ENCODE measurements at regions not wholly inside any gene's neighbourhood (a gene's known extent, or its start where the extent isn't known, plus 50 kb on each side); places are given as distances from the start of the nearest gene placed in this dataset.

- DNase-seq (ENCODE audit: low spot score): no peak
Observed at GRCh38 chr21:21722731-21723130, 724.5 kb downstream of the NCAM2 start.

GRCh38 chr21:21730512-21730911 lies 732.3 kb downstream of the NCAM2 start:
- no peak for DNase-seq (ENCODE audit: low spot score)

- no peak for DNase-seq (ENCODE audit: low spot score)
Observed at GRCh38 chr21:21731626-21732025, 733.4 kb downstream of the NCAM2 start.

GRCh38 chr21:21734088-21734487 lies 735.9 kb downstream of the NCAM2 start:
- DNase-seq (ENCODE audit: low spot score): no peak

- no peak for DNase-seq (ENCODE audit: low spot score)
Observed at GRCh38 chr21:21737186-21737585, 739.0 kb downstream of the NCAM2 start.

GRCh38 chr21:21740207-21740606 lies 742.0 kb downstream of the NCAM2 start:
- no peak for DNase-seq (ENCODE audit: low spot score)

- no peak for DNase-seq (ENCODE audit: low spot score)
Observed at GRCh38 chr21:21750124-21750825, 752.1 kb downstream of the NCAM2 start.

GRCh38 chr21:21751286-21751685 lies 753.1 kb downstream of the NCAM2 start:
- DNase-seq (ENCODE audit: low spot score): no peak

GRCh38 chr21:21762855-21763254 lies 764.6 kb downstream of the NCAM2 start:
- no peak for DNase-seq (ENCODE audit: low spot score)

GRCh38 chr21:21764281-21764680 lies 766.1 kb downstream of the NCAM2 start:
- DNase-seq (ENCODE audit: low spot score): no peak

GRCh38 chr21:21767276-21767675 lies 769.1 kb downstream of the NCAM2 start:
- DNase-seq (ENCODE audit: low spot score): no peak

GRCh38 chr21:21788591-21788990 lies 790.4 kb downstream of the NCAM2 start:
- no peak for DNase-seq (ENCODE audit: low spot score)

GRCh38 chr21:21801921-21802320 lies 803.7 kb downstream of the NCAM2 start:
- DNase-seq (ENCODE audit: low spot score): no peak

- no peak for DNase-seq (ENCODE audit: low spot score)
Observed at GRCh38 chr21:21806711-21807597, 808.7 kb downstream of the NCAM2 start.

- DNase-seq (ENCODE audit: low spot score): no peak
Observed at GRCh38 chr21:21807598-21807903, 809.3 kb downstream of the NCAM2 start.

- DNase-seq (ENCODE audit: low spot score): no peak
Observed at GRCh38 chr21:21813289-21813688, 815.1 kb downstream of the NCAM2 start.

GRCh38 chr21:21813934-21814333 lies 815.7 kb downstream of the NCAM2 start:
- no peak for DNase-seq (ENCODE audit: low spot score)

- no peak for DNase-seq (ENCODE audit: low spot score)
Observed at GRCh38 chr21:21816778-21817177, 818.6 kb downstream of the NCAM2 start.

- DNase-seq (ENCODE audit: low spot score): no peak
Observed at GRCh38 chr21:21818898-21819297, 820.7 kb downstream of the NCAM2 start.

- no peak for DNase-seq (ENCODE audit: low spot score)
Observed at GRCh38 chr21:21828130-21828529, 829.9 kb downstream of the NCAM2 start.

GRCh38 chr21:21831036-21831435 lies 832.8 kb downstream of the NCAM2 start:
- DNase-seq (ENCODE audit: low spot score): no peak

GRCh38 chr21:21845901-21846300 lies 847.7 kb downstream of the NCAM2 start:
- no peak for DNase-seq (ENCODE audit: low spot score)

- no peak for DNase-seq (ENCODE audit: low spot score)
Observed at GRCh38 chr21:21851205-21851604, 853.0 kb downstream of the NCAM2 start.

GRCh38 chr21:21851657-21852056 lies 853.4 kb downstream of the NCAM2 start:
- DNase-seq (ENCODE audit: low spot score): peak; percentile 57

Measured in Ammon's horn (tissue), 1 donor.